Mucosa of descending colon (tissue), 3 donors: ENCODE measurements at regions not wholly inside any gene's neighbourhood (a gene's known extent, or its start where the extent isn't known, plus 50 kb on each side); places are given as distances from the start of the nearest gene placed in this dataset.

Source experiments
- ATAC-seq: fragments of 200-7000 bp; cut with Tn5 transposase; one replicate; pipeline ENCODE4 v1.9.1; 2020; ENCODE audit warnings: mild to moderate bottlenecking, moderate library complexity
- DNase-seq, 3 donors: peaks; one replicate each; pipeline ENCODE4 v3.0.0-alpha.2; 2020
- H3K36me3 ChIP-seq: fragments of 200-600 bp; one replicate; pipeline ENCODE4 v1.8.0; 2021; ENCODE audit warnings: low read depth, mild to moderate bottlenecking
- H3K4me1 ChIP-seq: fragments of 200-600 bp; one replicate; pipeline ENCODE4 v1.8.0; 2021; ENCODE audit warnings: low read depth, mild to moderate bottlenecking
- H3K4me3 ChIP-seq: fragments of 200-600 bp; one replicate; pipeline ENCODE4 v1.8.0; 2021; ENCODE audit warnings: mild to moderate bottlenecking
- H3K9me3 ChIP-seq: fragments of 200-600 bp; one replicate; pipeline ENCODE4 v1.8.0; 2021; ENCODE audit warnings: mild to moderate bottlenecking
- CTCF ChIP-seq: fragments of 200-600 bp; IDR thresholded peaks from one replicate; pipeline ENCODE4 v1.8.0; 2022; ENCODE audit warnings: antibody characterized with exemption, mild to moderate bottlenecking
- intact Hi-C, 2 donors: fragments of 100-400 bp; cut with DNase I in 1 of 2; cut with micrococcal nuclease in 1 of 2; formaldehyde crosslinking; loops; one replicate each; pipeline versions ENCODE4 v1.11.0 to v1.11.1; 2022; cut with DNase I, micrococcal nuclease
- donor health status: DM: no; HTN: no; CAD: no; lungs with moderate emphysema.
- donor health status: DM: no; HTN: no; CAD: no.
- donor health status: DM: no; HTN: yes; CAD: no.

DNA sequence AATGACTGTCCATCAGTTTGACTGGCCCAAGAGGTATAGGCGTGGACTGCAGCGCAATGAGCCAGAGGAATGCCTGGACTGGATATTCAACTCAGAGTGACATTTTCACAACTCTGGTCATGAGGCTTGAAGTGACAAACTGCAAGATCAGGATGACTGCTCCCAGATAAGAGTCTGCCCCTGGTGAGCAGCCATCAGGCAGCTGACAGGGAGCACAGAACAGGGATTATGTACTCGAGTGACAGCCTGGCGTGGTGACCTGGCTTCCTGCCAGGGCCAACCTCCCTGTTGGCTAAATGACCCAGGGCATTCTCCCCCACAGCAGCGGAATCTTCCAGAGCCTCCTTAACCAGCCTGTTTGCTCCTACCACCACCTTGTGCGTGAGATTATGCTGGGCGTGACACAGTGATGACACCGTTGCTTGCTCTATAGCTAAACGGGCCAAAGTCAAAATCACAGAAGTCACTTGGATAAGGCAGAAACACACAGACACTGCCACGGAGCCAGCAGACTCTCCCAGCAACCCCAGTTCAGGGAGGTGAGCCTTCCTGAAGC is 209.1 kb upstream of the JARID2 start:
- intact Hi-C loops = no loop called here
- ATAC-seq (peak; percentile 44), DNase-seq (peak in 2 of 3 donors; percentile 34 to 62)
- H3K4me3 ChIP-seq = no peak overlapping the region
- no peaks in the 10 kb centered on the region for H3K9me3 ChIP-seq
- H3K36me3 ChIP-seq = no peaks in the 10 kb centered on the region
- no peak for TF ChIP-seq CTCF
- no peaks in the 10 kb centered on the region for H3K4me1 ChIP-seq

- no peak for DNase-seq
- ATAC-seq = no peak
- Histone ChIP-seq H3K4me1 (no peaks in the 10 kb centered on the region), H3K36me3 (no peaks in the 10 kb centered on the region), H3K4me3 (no peak overlapping the region), H3K9me3 (no peaks in the 10 kb centered on the region)
- intact Hi-C loops = no loop called here
- no peak for TF ChIP-seq CTCF
These were observed 208.6 kb upstream of the JARID2 start for GRCh38 chr6:15037253-15037652.

DNA sequence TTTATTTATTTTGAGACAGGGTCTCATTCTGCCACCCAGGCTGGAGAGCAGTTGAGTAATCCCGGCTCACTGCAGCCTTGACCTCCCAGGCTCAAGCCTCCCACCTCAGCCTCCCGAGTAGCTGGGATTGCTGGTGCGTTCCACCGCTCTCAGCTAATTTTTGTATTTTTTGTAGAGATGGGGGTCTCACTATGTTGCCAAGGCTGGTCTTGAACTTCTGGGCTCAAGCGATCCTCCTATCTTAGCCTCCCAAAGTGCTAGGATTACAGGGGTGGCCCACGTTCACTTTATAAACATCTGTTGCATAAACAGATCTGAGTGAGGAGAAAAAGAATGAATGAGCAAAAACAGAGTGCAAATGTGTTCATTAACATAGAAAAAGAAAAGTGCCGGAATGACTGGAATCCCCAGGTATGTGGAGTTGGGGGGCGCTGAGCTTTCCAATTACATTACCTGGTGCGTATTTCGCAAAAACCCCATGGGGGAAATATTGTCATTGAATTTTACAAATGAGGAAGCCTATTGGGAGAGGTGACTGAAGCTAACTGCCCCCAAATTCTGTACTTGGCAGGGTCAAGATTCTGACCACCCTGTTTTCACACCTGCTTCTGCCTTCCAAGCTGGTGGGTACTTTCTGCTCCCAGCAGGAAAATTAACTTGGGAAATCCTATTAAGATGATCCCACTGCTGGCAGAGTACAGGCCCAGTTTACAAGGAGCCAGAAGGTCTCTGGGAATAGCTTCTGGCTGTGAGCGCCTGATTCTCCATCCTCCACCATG is 207.7 kb upstream of the JARID2 start:
- H3K4me3 ChIP-seq = no peak overlapping the region
- no peak for ATAC-seq
- intact Hi-C loops = no loop called here
- DNase-seq = no peak
- H3K36me3 ChIP-seq = no peaks in the 10 kb centered on the region
- no peak for TF ChIP-seq CTCF
- no peaks in the 10 kb centered on the region for H3K9me3 ChIP-seq
- H3K4me1 ChIP-seq = no peaks in the 10 kb centered on the region

DNA sequence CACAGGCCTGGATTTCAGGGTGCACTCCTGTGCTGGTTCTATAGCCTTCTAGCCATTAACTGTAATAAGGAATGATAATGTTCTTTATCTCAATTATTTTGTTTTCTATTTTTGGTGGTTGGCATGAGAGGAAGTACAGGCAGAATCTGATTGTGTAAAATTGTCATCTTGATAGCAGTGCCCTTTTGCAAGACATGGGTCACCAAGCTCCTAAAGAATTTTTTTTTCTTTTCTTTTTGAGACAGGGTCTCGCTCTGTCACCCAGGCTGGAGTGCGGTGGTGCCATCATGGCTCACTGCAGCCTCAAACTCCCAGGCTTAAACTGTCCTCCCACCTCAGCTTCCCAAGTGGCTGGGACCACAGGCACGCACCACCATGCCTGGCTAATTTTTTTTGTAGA is 206.7 kb upstream of the JARID2 start:
- intact Hi-C loops = no loop called here
- TF ChIP-seq CTCF = no peak
- DNase-seq = no peak

GRCh38 chr6:15042938-15043337 is 202.9 kb upstream of the JARID2 start:
- intact Hi-C loops = no loop called here
- Histone ChIP-seq H3K9me3 (no peaks in the 10 kb centered on the region), H3K4me1 (no peaks in the 10 kb centered on the region), H3K36me3 (no peaks in the 10 kb centered on the region), H3K4me3 (no peak overlapping the region)
- no peak for TF ChIP-seq CTCF
- no peak for ATAC-seq
- no peak for DNase-seq

More for the DNA sequence above, 206.7 kb upstream of the JARID2 start:
- no peaks in the 10 kb centered on the region for H3K4me1 ChIP-seq
- H3K4me3 ChIP-seq = no peak overlapping the region
- ATAC-seq = no peak
- H3K36me3 ChIP-seq = no peaks in the 10 kb centered on the region
- H3K9me3 ChIP-seq = no peaks in the 10 kb centered on the region
